HT-29 (cell line): ENCODE measurements at regions not wholly inside any gene's neighbourhood (a gene's known extent, or its start where the extent isn't known, plus 50 kb on each side); places are given as distances from the start of the nearest gene placed in this dataset.

Experiments used
- DNase-seq: peaks from one replicate; pipeline ENCODE4 v3.0.0-alpha.2; 2015; ENCODE audit warnings: low spot score

- DNase-seq: no peak
Observed at GRCh38 chr1:87508247-87508787, 179.6 kb downstream of the LMO4 start.

GRCh38 chr1:87510540-87510939 lies 181.9 kb downstream of the LMO4 start:
- DNase-seq: no peak

GRCh38 chr1:87511449-87511848 lies 182.8 kb downstream of the LMO4 start:
- DNase-seq: no peak

- no peak for DNase-seq
Observed at GRCh38 chr1:87512431-87512830, 183.8 kb downstream of the LMO4 start.

- DNase-seq: no peak
Observed at GRCh38 chr1:87513255-87513654, 184.6 kb downstream of the LMO4 start.

- DNase-seq: peak; percentile 26
Observed at GRCh38 chr1:87513966-87514660, 185.4 kb downstream of the LMO4 start.

- DNase-seq: no peak
Observed at GRCh38 chr1:87515781-87516180, 187.1 kb downstream of the LMO4 start.

- DNase-seq: no peak
Observed at GRCh38 chr1:87518794-87519193, 190.1 kb downstream of the LMO4 start.

- DNase-seq: no peak
Observed at GRCh38 chr1:87521452-87521851, 192.8 kb downstream of the LMO4 start.

GRCh38 chr1:87523466-87523865 lies 194.8 kb downstream of the LMO4 start:
- no peak for DNase-seq

- DNase-seq: no peak
Observed at GRCh38 chr1:87524021-87524754, 195.5 kb downstream of the LMO4 start.

GRCh38 chr1:87528754-87529517 lies 200.3 kb downstream of the LMO4 start:
- DNase-seq: no peak

- no peak for DNase-seq
Observed at GRCh38 chr1:87530042-87530807, 201.5 kb downstream of the LMO4 start.

- no peak for DNase-seq
Observed at GRCh38 chr1:87535551-87535950, 206.9 kb downstream of the LMO4 start.

- DNase-seq: no peak
Observed at GRCh38 chr1:87539147-87539546, 210.5 kb downstream of the LMO4 start.

GRCh38 chr1:87542697-87543096 lies 214.0 kb downstream of the LMO4 start:
- no peak for DNase-seq

- DNase-seq: no peak
Observed at GRCh38 chr1:87549738-87550137, 221.1 kb downstream of the LMO4 start.

- no peak for DNase-seq
Observed at GRCh38 chr1:87553511-87553910, 224.8 kb downstream of the LMO4 start.

GRCh38 chr1:87555366-87555765 lies 226.7 kb downstream of the LMO4 start:
- no peak for DNase-seq

- no peak for DNase-seq
Observed at GRCh38 chr1:87556326-87556725, 227.6 kb downstream of the LMO4 start.

- DNase-seq: no peak
Observed at GRCh38 chr1:87558921-87559320, 230.2 kb downstream of the LMO4 start.

- DNase-seq: no peak
Observed at GRCh38 chr1:87560137-87560536, 231.5 kb downstream of the LMO4 start.
